ENCODE measurements at regions not wholly inside any gene's neighbourhood (a gene's known extent, or its start where the extent isn't known, plus 50 kb on each side); places are given as distances from the start of the nearest gene placed in this dataset.

- in situ Hi-C loops (cut with MboI; ENCODE audit: low sequenced_read_pairs) = no loop called here
- TF ChIP-seq SMC3 (IDR thresholded peaks at IDR 0.05; ENCODE audit: low read depth, low read length) = no peak
- no peak for TF ChIP-seq MXI1 (IDR thresholded peaks at IDR 0.05; ENCODE audit: borderline replicate concordance, low read depth, low read length)
- TF ChIP-seq CHD1 (IDR thresholded peaks at IDR 0.05; ENCODE audit: low read depth, low read length) = no peak
- no peak for TF ChIP-seq BHLHE40 (IDR thresholded peaks at IDR 0.05; ENCODE audit: low read depth, low read length)
- TF ChIP-seq MAZ (IDR thresholded peaks at IDR 0.05; ENCODE audit: borderline replicate concordance, low read depth, low read length) = no peak
- TF ChIP-seq RFX5 (IDR thresholded peaks at IDR 0.05; ENCODE audit: low read depth, low read length) = no peak
- TF ChIP-seq POLR2A (IDR thresholded peaks at IDR 0.05; ENCODE audit: low read depth, low read length) = no peak
- no peak for TF ChIP-seq RCOR1 (IDR thresholded peaks at IDR 0.05; ENCODE audit: insufficient replicate concordance, low read length)
- no peak overlapping the region for H3K4me2 ChIP-seq (ENCODE audit: low read depth, low read length)
- dilution Hi-C loops (cut with HindIII; ENCODE audit: low sequenced_read_pairs, unreplicated experiment) = no loop called here
- ATAC-seq (ENCODE audit: low read depth) (no peak), DNase-seq (no peak)
- H2AFZ ChIP-seq (replicated peaks; ENCODE audit: low read length, poor library complexity) = no peak overlapping the region
- H3K27me3 ChIP-seq (ENCODE audit: control insufficient read depth, insufficient read depth, low read length) = no peaks in the 10 kb centered on the region
- no peak overlapping the region for H3K9ac ChIP-seq (ENCODE audit: low read depth, low read length)
- H3K9me1 ChIP-seq (ENCODE audit: insufficient read depth, low read length) = no peaks in the 10 kb centered on the region
- H3K36me3 ChIP-seq (ENCODE audit: control insufficient read depth, insufficient read depth, low read length) = no peaks in the 10 kb centered on the region
- H2BK120ac ChIP-seq (ENCODE audit: low read depth, low read length) = no peak overlapping the region
- WGBS, 2 experiments (ENCODE audit: extremely low coverage in 2 of 2, insufficient read length in 1 of 2) = no CpG with 5 or more reads among the region's 5 CpGs
- H3K14ac ChIP-seq (replicated peaks; ENCODE audit: low read depth, low read length) = no peak overlapping the region
- H2BK15ac ChIP-seq (ENCODE audit: low read depth, low read length) = no peak overlapping the region
- H2BK5ac ChIP-seq (ENCODE audit: low read depth, low read length, poor library complexity, severe bottlenecking) = no peak overlapping the region
- H4K5ac ChIP-seq (ENCODE audit: low read depth, low read length) = no peak overlapping the region
- H4K91ac ChIP-seq (ENCODE audit: insufficient read depth, low read depth, low read length) = no peak overlapping the region
- H3K9me3 ChIP-seq (ENCODE audit: control insufficient read depth, insufficient read depth, low read length) = peaks cover 4% of the 10 kb centered on the region
- no peak overlapping the region for H3K18ac ChIP-seq (ENCODE audit: low read depth, low read length)
- no peak overlapping the region for H3K56ac ChIP-seq (ENCODE audit: extremely low read depth, insufficient read depth, low read length)
- no peak overlapping the region for H2BK20ac ChIP-seq (ENCODE audit: low read depth, low read length)
- H3K27ac ChIP-seq (ENCODE audit: insufficient read depth, low read length) = no peak overlapping the region
- ChIA-PET CTCF (no interaction called here), POLR2A (ENCODE audit: unreplicated experiment) (no interaction called here)
- intact Hi-C loops (cut with micrococcal nuclease) = no loop called here
- H2AK9ac ChIP-seq (replicated peaks; ENCODE audit: low read depth, low read length, poor library complexity) = no peak overlapping the region
- no peaks in the 10 kb centered on the region for H3K79me1 ChIP-seq (ENCODE audit: low read depth in 1 of 2, low read length in 2 of 2)
- no TSS peak for BruUV-seq (replicated peaks)
- no peak overlapping the region for H4K8ac ChIP-seq (ENCODE audit: low read depth in 2 of 2, low read length in 2 of 2)
- no peaks in the 10 kb centered on the region for H4K20me1 ChIP-seq (ENCODE audit: insufficient read depth, low read length)
- H3K4me1 ChIP-seq (ENCODE audit: control insufficient read depth, insufficient read depth, low read length) = no peaks in the 10 kb centered on the region
- H3K4ac ChIP-seq (ENCODE audit: low read depth, low read length) = no peak overlapping the region
- H2AK5ac ChIP-seq (ENCODE audit: low read depth, low read length) = no peak overlapping the region
- no peak overlapping the region for H3K23ac ChIP-seq (ENCODE audit: low read depth, low read length)
- no peak overlapping the region for H3K4me3 ChIP-seq (ENCODE audit: insufficient read depth, low read depth, low read length)
Observed at GRCh38 chr2:188235364-188235763, 56.3 kb upstream of the GULP1 start.
